Nephron (organoid): ENCODE measurements at regions not wholly inside any gene's neighbourhood (a gene's known extent, or its start where the extent isn't known, plus 50 kb on each side); places are given as distances from the start of the nearest gene placed in this dataset.

Experiments
- H3K27ac Mint-ChIP-seq, 3 experiments: 2 replicates each; pipeline ENCODE4 v1.8.0; 2020; ENCODE audit warnings: mixed read lengths in 3 of 3, mild to moderate bottlenecking in 2 of 3, moderate library complexity in 1 of 3
- H3K27me3 Mint-ChIP-seq: 2 replicates; pipeline ENCODE4 v1.8.0; 2021; ENCODE audit warnings: low read depth, mild to moderate bottlenecking, moderate library complexity, mixed read lengths
- H3K36me3 Mint-ChIP-seq: 2 replicates; pipeline ENCODE4 v1.8.0; 2020; ENCODE audit warnings: low read depth, mixed read lengths
- H3K4me1 Mint-ChIP-seq: 2 replicates; pipeline ENCODE4 v1.8.0; 2020; ENCODE audit warnings: mixed read lengths
- H3K4me3 Mint-ChIP-seq, 3 experiments: 2 replicates each; pipeline ENCODE4 v1.8.0; 2020; ENCODE audit warnings: mild to moderate bottlenecking in 3 of 3, mixed read lengths in 3 of 3, moderate library complexity in 2 of 3
- H3K9me3 Mint-ChIP-seq: 2 replicates; pipeline ENCODE4 v1.8.0; 2020; ENCODE audit warnings: mixed read lengths
- CTCF ChIP-seq, 3 experiments: fragments of 200-600 bp; sonication (generic); IDR thresholded peaks; one replicate each; pipeline ENCODE4 v1.5.0; 2021; ENCODE audit warnings: antibody characterized with exemption in 3 of 3; ENCODE audit not compliant: unreplicated experiment in 3 of 3

- Mint-ChIP-seq H3K9me3 (no peaks in the 10 kb centered on the region), H3K27me3 (no peaks in the 10 kb centered on the region), H3K36me3 (peaks cover 20% of the 10 kb centered on the region), H3K4me3 (no peak overlapping the region), H3K4me1 (peaks cover 17% of the 10 kb centered on the region), H3K27ac (peak overlapping the region in 2 of 3 experiments; percentile 22 to 31)
- no peak for TF ChIP-seq CTCF (IDR thresholded peaks at IDR 0.05; ENCODE audit: unreplicated experiment in 3 of 3)
Observed at GRCh38 chr2:196309691-196310090, 138.3 kb upstream of the STK17B start.

GRCh38 chr2:196314157-196314556, 142.8 kb upstream of the STK17B start:
- Mint-ChIP-seq H3K4me3 (no peak overlapping the region), H3K4me1 (peaks cover 14% of the 10 kb centered on the region), H3K27me3 (no peaks in the 10 kb centered on the region), H3K9me3 (no peaks in the 10 kb centered on the region), H3K36me3 (peaks cover 9% of the 10 kb centered on the region), H3K27ac (no peak overlapping the region)
- no peak for TF ChIP-seq CTCF (IDR thresholded peaks at IDR 0.05; ENCODE audit: unreplicated experiment in 3 of 3)

GRCh38 chr2:196314780-196315179, 143.4 kb upstream of the STK17B start:
- H3K27me3 Mint-ChIP-seq: no peaks in the 10 kb centered on the region
- TF ChIP-seq CTCF (IDR thresholded peaks at IDR 0.05; ENCODE audit: unreplicated experiment in 3 of 3): no peak
- H3K4me3 Mint-ChIP-seq: no peak overlapping the region
- H3K27ac Mint-ChIP-seq: no peak overlapping the region
- peaks cover 8% of the 10 kb centered on the region for H3K4me1 Mint-ChIP-seq
- H3K9me3 Mint-ChIP-seq: no peaks in the 10 kb centered on the region
- peaks cover 14% of the 10 kb centered on the region for H3K36me3 Mint-ChIP-seq

- no peak overlapping the region for H3K27ac Mint-ChIP-seq
- no peaks in the 10 kb centered on the region for H3K27me3 Mint-ChIP-seq
- H3K9me3 Mint-ChIP-seq: no peaks in the 10 kb centered on the region
- no peak overlapping the region for H3K4me3 Mint-ChIP-seq
- peaks cover 14% of the 10 kb centered on the region for H3K36me3 Mint-ChIP-seq
- no peak for TF ChIP-seq CTCF (IDR thresholded peaks at IDR 0.05; ENCODE audit: unreplicated experiment in 3 of 3)
- H3K4me1 Mint-ChIP-seq: peaks cover under 1% of the 10 kb centered on the region
Observed at GRCh38 chr2:196315388-196316049, 144.1 kb upstream of the STK17B start.

GRCh38 chr2:196316050-196316430, 144.7 kb upstream of the STK17B start:
- Mint-ChIP-seq H3K36me3 (peaks cover 14% of the 10 kb centered on the region), H3K27me3 (no peaks in the 10 kb centered on the region), H3K4me3 (no peak overlapping the region), H3K4me1 (no peaks in the 10 kb centered on the region), H3K27ac (no peak overlapping the region), H3K9me3 (no peaks in the 10 kb centered on the region)
- TF ChIP-seq CTCF (IDR thresholded peaks at IDR 0.05; ENCODE audit: unreplicated experiment in 3 of 3): no peak
